ENCODE measurements at regions not wholly inside any gene's neighbourhood (a gene's known extent, or its start where the extent isn't known, plus 50 kb on each side); places are given as distances from the start of the nearest gene placed in this dataset.
A peak's percentile ranks its signal among the peaks of the same experiment; 100 is the strongest.

GRCh38 chr5:171603591-171603990 lies 182.0 kb upstream of the SMIM23 start:
- H3K27me3 ChIP-seq (ENCODE audit: low read depth, low read length), result peaks cover 22% of the 10 kb centered on the region
- no peaks in the 10 kb centered on the region for H3K79me2 ChIP-seq (ENCODE audit: low read length)
- no peak overlapping the region for H3K27ac ChIP-seq (ENCODE audit: low read length)
- no peaks in the 10 kb centered on the region for H3K36me3 ChIP-seq (replicated peaks; ENCODE audit: low read depth, low read length)
- H3K4me2 ChIP-seq (ENCODE audit: low read length), result no peak overlapping the region
- peaks cover 14% of the 10 kb centered on the region for H3K4me1 ChIP-seq (ENCODE audit: low read length)
- TF ChIP-seq CTCF (IDR thresholded peaks at IDR 0.05; ENCODE audit: low read depth, low read length) (no peak), EZH2phosphoT487 (IDR thresholded peaks at IDR 0.05; ENCODE audit: low read depth) (no peak)
- H3K9me3 ChIP-seq (ENCODE audit: insufficient read depth, low read length), result no peaks in the 10 kb centered on the region
- H2AFZ ChIP-seq (ENCODE audit: low read depth, low read length), result no peak overlapping the region
- no peak overlapping the region for H3K9ac ChIP-seq (ENCODE audit: low read length)
- no peaks in the 10 kb centered on the region for H4K20me1 ChIP-seq (ENCODE audit: insufficient read depth, low read length)
- H3K4me3 ChIP-seq (ENCODE audit: low read length), result no peak overlapping the region

- Histone ChIP-seq H3K4me1 (ENCODE audit: low read length) (peaks cover 14% of the 10 kb centered on the region), H3K27me3 (ENCODE audit: low read depth, low read length) (peaks cover 22% of the 10 kb centered on the region), H3K79me2 (ENCODE audit: low read length) (no peaks in the 10 kb centered on the region), H3K4me3 (ENCODE audit: low read length) (no peak overlapping the region), H3K27ac (ENCODE audit: low read length) (no peak overlapping the region), H2AFZ (ENCODE audit: low read depth, low read length) (no peak overlapping the region), H4K20me1 (ENCODE audit: insufficient read depth, low read length) (no peaks in the 10 kb centered on the region), H3K36me3 (replicated peaks; ENCODE audit: low read depth, low read length) (no peaks in the 10 kb centered on the region), H3K9me3 (ENCODE audit: insufficient read depth, low read length) (no peaks in the 10 kb centered on the region), H3K9ac (ENCODE audit: low read length) (no peak overlapping the region), H3K4me2 (ENCODE audit: low read length) (no peak overlapping the region)
- TF ChIP-seq CTCF (IDR thresholded peaks at IDR 0.05; ENCODE audit: low read depth, low read length), result no peak
- no peak for TF ChIP-seq EZH2phosphoT487 (IDR thresholded peaks at IDR 0.05; ENCODE audit: low read depth)
These were observed 181.4 kb upstream of the SMIM23 start for GRCh38 chr5:171604195-171604594.

- peaks cover 22% of the 10 kb centered on the region for H3K27me3 ChIP-seq (ENCODE audit: low read depth, low read length)
- no peak overlapping the region for H3K4me3 ChIP-seq (ENCODE audit: low read length)
- no peak overlapping the region for H3K27ac ChIP-seq (ENCODE audit: low read length)
- H2AFZ ChIP-seq (ENCODE audit: low read depth, low read length), result no peak overlapping the region
- H3K4me1 ChIP-seq (ENCODE audit: low read length), result peaks cover 2% of the 10 kb centered on the region
- no peaks in the 10 kb centered on the region for H3K9me3 ChIP-seq (ENCODE audit: insufficient read depth, low read length)
- no peaks in the 10 kb centered on the region for H3K36me3 ChIP-seq (replicated peaks; ENCODE audit: low read depth, low read length)
- H4K20me1 ChIP-seq (ENCODE audit: insufficient read depth, low read length), result no peaks in the 10 kb centered on the region
- H3K9ac ChIP-seq (ENCODE audit: low read length), result no peak overlapping the region
- H3K79me2 ChIP-seq (ENCODE audit: low read length), result no peaks in the 10 kb centered on the region
- H3K4me2 ChIP-seq (ENCODE audit: low read length), result no peak overlapping the region
- TF ChIP-seq CTCF (IDR thresholded peaks at IDR 0.05; ENCODE audit: low read depth, low read length), result peak; percentile 58
- TF ChIP-seq EZH2phosphoT487 (IDR thresholded peaks at IDR 0.05; ENCODE audit: low read depth), result no peak
These were observed 179.1 kb upstream of the SMIM23 start for GRCh38 chr5:171606414-171607024.

- Histone ChIP-seq H3K4me2 (ENCODE audit: low read length) (no peak overlapping the region), H3K36me3 (replicated peaks; ENCODE audit: low read depth, low read length) (no peaks in the 10 kb centered on the region), H3K27me3 (ENCODE audit: low read depth, low read length) (peaks cover 18% of the 10 kb centered on the region), H4K20me1 (ENCODE audit: insufficient read depth, low read length) (no peaks in the 10 kb centered on the region), H3K27ac (ENCODE audit: low read length) (no peak overlapping the region), H3K4me3 (ENCODE audit: low read length) (no peak overlapping the region), H3K4me1 (ENCODE audit: low read length) (no peaks in the 10 kb centered on the region), H3K9me3 (ENCODE audit: insufficient read depth, low read length) (no peaks in the 10 kb centered on the region), H3K79me2 (ENCODE audit: low read length) (no peaks in the 10 kb centered on the region), H3K9ac (ENCODE audit: low read length) (no peak overlapping the region), H2AFZ (ENCODE audit: low read depth, low read length) (no peak overlapping the region)
- no peak for TF ChIP-seq CTCF (IDR thresholded peaks at IDR 0.05; ENCODE audit: low read depth, low read length)
- TF ChIP-seq EZH2phosphoT487 (IDR thresholded peaks at IDR 0.05; ENCODE audit: low read depth), result no peak
These were observed 177.8 kb upstream of the SMIM23 start for GRCh38 chr5:171607863-171608262.
